ENCODE measurements at regions not wholly inside any gene's neighbourhood (a gene's known extent, or its start where the extent isn't known, plus 50 kb on each side); places are given as distances from the start of the nearest gene placed in this dataset.

GRCh38 chr13:62747152-62747551, 1331.5 kb upstream of the PCDH20 start:
- no peak for TF ChIP-seq CTCF (IDR thresholded peaks at IDR 0.05)
- no peak for TF ChIP-seq EP300 (IDR thresholded peaks at IDR 0.05)

Measured in ovary (tissue), 3 donors.